Skeletal muscle tissue (tissue), 3 donors: ENCODE measurements at regions not wholly inside any gene's neighbourhood (a gene's known extent, or its start where the extent isn't known, plus 50 kb on each side); places are given as distances from the start of the nearest gene placed in this dataset.

Source experiments
- H3K27ac ChIP-seq: one replicate; pipeline ENCODE4 v1.7.0; 2013; ENCODE audit warnings: mild to moderate bottlenecking, low read depth, low read length, inconsistent platforms
- H3K27me3 ChIP-seq, 3 donors: one replicate each; pipeline ENCODE4 v1.7.0; 2013; ENCODE audit warnings: low read length in 3 of 3; ENCODE audit not compliant: control insufficient read depth in 3 of 3, insufficient read depth in 3 of 3
- H3K36me3 ChIP-seq, 3 donors: one replicate each; pipeline ENCODE4 v1.7.0; 2013; ENCODE audit warnings: low read length in 3 of 3; ENCODE audit not compliant: control insufficient read depth in 3 of 3, insufficient read depth in 3 of 3
- H3K4me1 ChIP-seq, 3 donors: one replicate each; pipeline ENCODE4 v1.7.0; 2013; ENCODE audit warnings: low read length in 3 of 3, mild to moderate bottlenecking in 3 of 3; ENCODE audit not compliant: control insufficient read depth in 3 of 3, insufficient read depth in 3 of 3
- H3K4me3 ChIP-seq, 3 donors: one replicate each; pipeline ENCODE4 v1.7.0; 2013; ENCODE audit warnings: low read length in 3 of 3
- H3K9ac ChIP-seq, 3 donors: one replicate each; pipeline ENCODE4 v1.7.0; 2013; ENCODE audit warnings: low read length in 3 of 3, mild to moderate bottlenecking in 3 of 3, moderate library complexity in 2 of 3, low read depth in 1 of 3
- H3K9me3 ChIP-seq, 3 donors: one replicate each; pipeline ENCODE4 v1.7.0; 2013; ENCODE audit warnings: low read length in 3 of 3; ENCODE audit not compliant: control insufficient read depth in 3 of 3
- donor health status: Osteomylitis.

DNA sequence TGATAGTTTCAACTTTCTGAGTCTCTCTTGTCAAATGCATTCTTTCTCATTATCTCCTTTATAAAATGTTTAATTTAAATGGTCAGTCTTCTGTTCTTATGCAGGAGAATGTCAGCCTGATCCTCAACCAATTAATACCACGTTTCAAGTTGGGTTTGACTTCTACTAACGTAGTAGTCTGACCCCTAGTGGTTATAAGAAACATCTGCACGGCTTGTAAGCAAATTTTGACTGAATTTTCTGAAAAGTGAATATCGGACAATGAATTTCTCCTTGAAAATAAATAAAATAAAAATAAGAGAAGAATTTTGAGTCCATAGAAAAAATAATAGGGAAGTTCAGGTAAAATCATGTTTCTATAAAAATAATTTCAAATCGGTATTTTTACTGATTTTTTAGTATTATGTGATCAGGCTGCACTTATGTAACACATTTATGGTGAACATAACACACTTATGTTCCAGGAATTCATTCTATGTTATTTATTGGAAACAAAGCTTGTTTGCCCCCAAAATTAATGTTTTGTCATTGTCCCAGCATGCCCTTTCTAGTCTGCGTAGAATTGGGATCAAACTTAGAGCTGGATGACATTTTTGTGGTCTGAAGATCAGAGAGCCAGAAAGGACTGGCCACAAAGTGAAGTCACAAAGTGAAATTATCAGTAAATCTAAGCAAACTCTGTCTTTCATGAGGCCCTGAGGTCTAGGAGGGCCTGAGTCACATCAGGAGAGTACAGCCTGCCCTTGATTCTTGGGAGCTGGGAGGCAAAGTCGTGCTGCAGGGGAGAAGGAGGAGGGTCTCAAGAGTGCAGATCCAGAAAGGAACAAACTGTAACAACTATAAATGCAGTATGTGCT is 101.2 kb upstream of the STXBP6 start:
- Histone ChIP-seq H3K9me3 (no peaks in the 10 kb centered on the region), H3K36me3 (no peaks in the 10 kb centered on the region), H3K27ac (no peak overlapping the region), H3K27me3 (no peaks in the 10 kb centered on the region), H3K4me3 (no peak overlapping the region), H3K4me1 (no peaks in the 10 kb centered on the region), H3K9ac (no peak overlapping the region)

DNA sequence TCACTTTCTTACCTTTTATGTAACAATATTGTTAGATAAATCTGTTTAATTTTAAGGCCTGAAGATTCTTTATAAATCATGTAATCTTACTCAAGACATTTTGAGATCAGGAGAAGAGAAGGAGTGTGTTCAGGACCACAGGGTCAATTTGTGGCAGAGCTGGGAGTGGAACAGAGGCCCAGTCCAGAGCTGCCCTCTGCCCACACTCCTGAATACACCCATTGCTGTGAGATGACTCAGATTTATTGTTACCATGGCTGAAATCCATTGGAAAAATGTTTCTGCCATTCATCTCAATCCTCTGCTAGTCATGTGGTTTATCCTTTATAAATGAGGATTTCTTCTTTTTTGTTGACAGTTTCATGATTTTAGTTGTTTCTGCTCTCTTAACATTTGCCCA is 100.5 kb upstream of the STXBP6 start:
- Histone ChIP-seq H3K27me3 (no peaks in the 10 kb centered on the region), H3K9me3 (no peaks in the 10 kb centered on the region), H3K9ac (no peak overlapping the region), H3K4me3 (no peak overlapping the region), H3K27ac (no peak overlapping the region), H3K36me3 (no peaks in the 10 kb centered on the region), H3K4me1 (no peaks in the 10 kb centered on the region)

DNA sequence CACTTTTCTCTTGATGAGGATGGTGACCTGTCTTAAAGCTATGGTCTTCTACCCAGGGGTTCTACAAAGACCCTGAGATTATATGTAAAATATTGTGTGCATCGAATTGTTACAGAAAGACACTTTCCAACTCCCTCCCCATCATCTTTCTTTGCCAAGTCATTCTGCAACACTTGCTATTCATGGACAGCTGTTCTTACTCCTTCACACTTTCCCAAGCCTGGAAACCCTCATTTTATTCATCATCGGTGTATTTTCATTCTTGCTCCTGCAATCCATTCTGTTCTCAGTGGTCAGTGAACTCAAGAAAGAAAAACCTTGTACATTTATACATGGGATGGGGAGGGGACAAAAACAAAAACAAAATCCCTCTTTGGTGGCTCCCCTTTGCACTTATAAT is 90.5 kb upstream of the STXBP6 start:
- H3K27me3 ChIP-seq, result peaks cover 0 to 3% (median 0%) of the 10 kb centered on the region in 3 donors
- H3K9ac ChIP-seq, result no peak overlapping the region
- H3K36me3 ChIP-seq, result no peaks in the 10 kb centered on the region
- no peaks in the 10 kb centered on the region for H3K4me1 ChIP-seq
- no peak overlapping the region for H3K27ac ChIP-seq
- no peak overlapping the region for H3K4me3 ChIP-seq
- H3K9me3 ChIP-seq, result no peaks in the 10 kb centered on the region

DNA sequence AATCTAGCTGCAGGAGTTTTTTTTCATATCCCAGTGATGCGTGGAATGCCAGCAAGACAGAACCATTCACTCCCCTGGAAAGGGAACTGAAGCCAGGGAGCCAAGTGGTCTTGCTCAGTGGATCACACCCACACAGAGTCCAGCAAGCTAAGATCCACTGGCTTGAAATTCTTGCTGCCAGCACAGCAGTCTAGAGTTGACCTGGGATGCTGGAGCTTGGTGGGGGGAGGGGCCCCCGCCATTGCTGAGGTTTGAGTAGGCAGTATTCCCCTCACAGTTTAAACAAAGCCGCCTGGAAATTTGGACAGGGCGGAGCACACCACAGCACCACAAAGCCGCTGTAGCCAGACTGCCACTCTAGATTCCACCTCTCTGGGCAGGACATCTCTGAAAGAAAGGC is 86.9 kb upstream of the STXBP6 start:
- Histone ChIP-seq H3K4me1 (peaks cover 0 to 2% (median 0%) of the 10 kb centered on the region in 3 donors), H3K9ac (no peak overlapping the region), H3K9me3 (no peaks in the 10 kb centered on the region), H3K4me3 (no peak overlapping the region), H3K27me3 (peaks cover 6 to 13% (median 11%) of the 10 kb centered on the region in 3 donors), H3K36me3 (no peaks in the 10 kb centered on the region), H3K27ac (no peak overlapping the region)

DNA sequence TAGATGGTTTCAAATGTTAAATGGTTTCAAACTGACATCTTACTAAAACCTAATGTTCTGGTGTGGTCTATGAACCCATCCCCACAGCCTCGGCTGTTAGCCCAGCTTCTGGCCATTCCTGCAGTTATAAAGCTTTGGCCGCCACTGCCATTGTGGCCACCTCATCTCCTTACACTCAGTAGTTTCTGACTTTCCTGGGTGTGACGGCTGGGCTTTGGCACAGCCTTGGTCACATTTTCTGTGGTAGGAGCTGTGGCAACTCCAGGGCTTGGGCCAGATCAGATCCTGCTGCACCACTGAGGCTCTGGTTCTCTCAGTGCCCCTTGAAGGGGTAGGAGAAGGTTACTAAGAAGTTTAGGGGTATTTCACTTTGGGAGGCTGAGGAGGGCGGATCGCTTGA is 84.2 kb upstream of the STXBP6 start:
- Histone ChIP-seq H3K27me3 (peaks cover 6 to 13% (median 11%) of the 10 kb centered on the region in 3 donors), H3K4me3 (no peak overlapping the region), H3K9ac (no peak overlapping the region), H3K36me3 (no peaks in the 10 kb centered on the region), H3K27ac (no peak overlapping the region), H3K9me3 (no peaks in the 10 kb centered on the region), H3K4me1 (peaks cover 0 to 2% (median 0%) of the 10 kb centered on the region in 3 donors)

DNA sequence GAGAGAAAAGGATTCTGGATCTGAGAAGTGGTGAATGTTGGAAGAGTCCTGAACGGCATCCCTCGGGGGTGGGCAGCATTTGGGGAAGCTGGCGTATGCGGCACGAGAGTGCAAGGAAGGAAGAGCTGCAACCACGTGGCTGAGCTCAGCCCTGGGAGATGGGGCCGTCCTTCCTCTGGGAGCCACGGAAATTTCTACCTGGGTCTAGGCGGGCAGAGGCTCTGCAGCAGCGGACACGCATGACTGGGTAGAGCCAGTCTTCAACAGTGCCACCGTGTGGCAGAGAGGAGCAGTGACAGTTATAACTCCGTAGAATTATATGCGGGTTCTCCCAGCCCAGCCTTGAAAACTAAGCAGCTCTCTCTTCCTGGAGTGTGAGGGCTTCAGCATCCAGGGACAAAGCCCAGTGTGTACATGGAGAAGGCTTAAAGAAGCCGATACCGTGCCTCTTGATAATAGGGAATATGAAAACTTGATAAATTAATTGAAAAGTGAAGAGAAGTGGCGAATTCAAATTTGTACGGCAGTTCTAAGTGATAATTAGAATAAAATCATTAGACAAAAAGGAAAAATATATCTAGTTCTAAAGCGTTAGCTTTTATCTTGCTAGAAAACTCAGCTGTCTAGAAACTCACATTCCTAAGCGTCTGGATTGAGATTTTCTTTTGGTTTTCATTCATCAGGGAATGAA is 82.9 kb upstream of the STXBP6 start:
- peaks cover 0 to 2% (median 0%) of the 10 kb centered on the region in 3 donors for H3K4me1 ChIP-seq
- H3K27ac ChIP-seq, result no peak overlapping the region
- H3K9ac ChIP-seq, result no peak overlapping the region
- H3K27me3 ChIP-seq, result peaks cover 6 to 13% (median 11%) of the 10 kb centered on the region in 3 donors
- H3K9me3 ChIP-seq, result no peaks in the 10 kb centered on the region
- no peaks in the 10 kb centered on the region for H3K36me3 ChIP-seq
- no peak overlapping the region for H3K4me3 ChIP-seq

DNA sequence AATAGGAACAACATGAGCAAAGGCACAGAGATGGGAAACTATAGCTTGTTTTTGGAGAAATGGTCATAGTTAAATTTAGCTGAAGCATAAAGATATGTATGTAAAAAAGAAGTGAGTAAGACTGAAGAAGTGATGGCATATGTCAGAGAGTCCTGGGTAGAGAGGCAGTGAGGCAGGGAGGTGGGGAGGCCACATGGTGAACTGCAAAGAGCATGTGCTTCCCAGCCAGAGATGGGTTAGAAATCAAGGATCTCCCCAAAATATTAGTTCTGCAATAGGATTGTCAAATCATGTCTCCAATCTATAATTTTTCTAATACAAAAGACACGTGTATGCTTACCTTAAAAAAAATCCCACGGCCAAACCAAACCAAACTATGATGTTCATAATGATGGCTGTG is 82.1 kb upstream of the STXBP6 start:
- Histone ChIP-seq H3K36me3 (no peaks in the 10 kb centered on the region), H3K9ac (no peak overlapping the region), H3K4me3 (no peak overlapping the region), H3K9me3 (no peaks in the 10 kb centered on the region), H3K27me3 (peaks cover 6 to 13% (median 11%) of the 10 kb centered on the region in 3 donors), H3K27ac (no peak overlapping the region), H3K4me1 (peaks cover 0 to 2% (median 0%) of the 10 kb centered on the region in 3 donors)

DNA sequence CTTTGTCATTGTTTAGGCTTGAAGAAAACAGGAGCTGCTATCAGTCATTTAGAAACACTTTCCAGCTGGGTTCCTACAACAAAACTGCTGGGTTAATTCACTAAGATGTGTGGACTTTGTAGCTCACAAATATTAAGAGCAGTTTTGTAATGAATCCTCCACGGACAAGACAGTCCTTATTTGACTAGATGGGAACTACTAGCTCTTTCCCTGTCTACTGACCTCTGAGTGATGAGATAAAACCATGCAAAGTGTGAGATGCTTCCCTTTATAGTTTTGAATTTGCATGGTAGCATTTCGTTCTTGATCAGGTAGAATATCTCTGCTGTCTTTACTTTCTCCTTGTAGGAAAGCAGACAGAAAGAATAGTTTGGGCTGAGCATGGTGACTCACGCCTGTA is 72.9 kb upstream of the STXBP6 start:
- no peak overlapping the region for H3K27ac ChIP-seq
- no peaks in the 10 kb centered on the region for H3K36me3 ChIP-seq
- no peaks in the 10 kb centered on the region for H3K27me3 ChIP-seq
- H3K4me1 ChIP-seq, result no peaks in the 10 kb centered on the region
- no peak overlapping the region for H3K4me3 ChIP-seq
- H3K9me3 ChIP-seq, result no peaks in the 10 kb centered on the region
- H3K9ac ChIP-seq, result no peak overlapping the region

DNA sequence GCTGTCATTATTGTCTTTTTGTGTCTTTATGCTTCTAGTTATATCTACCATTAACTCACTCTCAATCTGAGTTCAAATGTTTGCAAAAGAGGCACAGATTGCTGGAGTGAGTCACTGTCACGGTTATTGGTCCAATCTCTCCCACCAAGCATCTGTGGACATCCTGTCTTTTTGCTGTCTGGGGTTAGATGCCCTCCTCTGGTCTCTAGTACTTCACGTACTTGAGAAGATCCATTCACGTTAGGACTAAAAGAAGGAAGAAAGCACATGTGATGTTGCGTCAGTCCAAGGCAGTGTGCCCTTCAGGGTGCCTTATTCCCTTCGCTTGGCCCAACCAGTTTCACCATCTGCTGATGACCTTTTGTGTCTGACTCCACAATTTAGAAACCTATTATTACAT is 72.3 kb upstream of the STXBP6 start:
- no peaks in the 10 kb centered on the region for H3K4me1 ChIP-seq
- no peak overlapping the region for H3K9ac ChIP-seq
- no peaks in the 10 kb centered on the region for H3K36me3 ChIP-seq
- no peak overlapping the region for H3K4me3 ChIP-seq
- no peak overlapping the region for H3K27ac ChIP-seq
- H3K27me3 ChIP-seq, result no peaks in the 10 kb centered on the region
- H3K9me3 ChIP-seq, result no peaks in the 10 kb centered on the region
